Peyer's patch (tissue), 4 donors: ENCODE measurements at regions not wholly inside any gene's neighbourhood (a gene's known extent, or its start where the extent isn't known, plus 50 kb on each side); places are given as distances from the start of the nearest gene placed in this dataset.

ENCODE experiments used
- POLR2A ChIP-seq, 2 donors: fragments of 450-650 bp; IDR thresholded peaks; one replicate each; pipeline ENCODE4 v1.5.1; 2017; ENCODE audit warnings: antibody characterized with exemption in 2 of 2, mild to moderate bottlenecking in 2 of 2, moderate library complexity in 2 of 2
- TF ChIP-seq, protein P1 (sequence below), 6 experiments: fragments of 450-650 bp in 4 of 6; fragments of 200-600 bp in 2 of 6; sonication (generic) in 1 of 6; IDR thresholded peaks; one replicate each; pipeline ENCODE4 v1.5.1; 2017 to 2019; ENCODE audit warnings: antibody characterized with exemption in 6 of 6, mild to moderate bottlenecking in 3 of 6, moderate library complexity in 1 of 6

DNA sequence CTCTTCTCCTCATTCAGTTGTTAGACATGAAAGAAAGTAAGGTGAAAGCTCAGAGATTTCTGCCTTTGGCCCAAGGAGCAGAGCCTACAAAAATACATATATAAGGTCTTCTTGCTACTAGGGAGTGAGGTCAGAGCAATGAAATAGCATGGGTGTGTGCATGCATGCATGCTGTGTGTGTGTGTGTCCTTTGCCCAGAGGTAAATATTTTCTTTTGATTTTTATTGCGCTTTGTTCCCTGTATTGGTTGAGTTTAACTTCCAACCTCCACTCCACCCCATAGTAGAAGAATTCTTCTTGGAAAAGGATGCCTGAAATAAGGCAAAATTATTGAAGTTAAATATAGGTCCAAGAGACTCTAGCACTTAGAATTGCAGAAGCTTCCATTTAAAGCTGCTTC is 248.0 kb upstream of the PTGER4 start:
- TF ChIP-seq, protein P1, sequence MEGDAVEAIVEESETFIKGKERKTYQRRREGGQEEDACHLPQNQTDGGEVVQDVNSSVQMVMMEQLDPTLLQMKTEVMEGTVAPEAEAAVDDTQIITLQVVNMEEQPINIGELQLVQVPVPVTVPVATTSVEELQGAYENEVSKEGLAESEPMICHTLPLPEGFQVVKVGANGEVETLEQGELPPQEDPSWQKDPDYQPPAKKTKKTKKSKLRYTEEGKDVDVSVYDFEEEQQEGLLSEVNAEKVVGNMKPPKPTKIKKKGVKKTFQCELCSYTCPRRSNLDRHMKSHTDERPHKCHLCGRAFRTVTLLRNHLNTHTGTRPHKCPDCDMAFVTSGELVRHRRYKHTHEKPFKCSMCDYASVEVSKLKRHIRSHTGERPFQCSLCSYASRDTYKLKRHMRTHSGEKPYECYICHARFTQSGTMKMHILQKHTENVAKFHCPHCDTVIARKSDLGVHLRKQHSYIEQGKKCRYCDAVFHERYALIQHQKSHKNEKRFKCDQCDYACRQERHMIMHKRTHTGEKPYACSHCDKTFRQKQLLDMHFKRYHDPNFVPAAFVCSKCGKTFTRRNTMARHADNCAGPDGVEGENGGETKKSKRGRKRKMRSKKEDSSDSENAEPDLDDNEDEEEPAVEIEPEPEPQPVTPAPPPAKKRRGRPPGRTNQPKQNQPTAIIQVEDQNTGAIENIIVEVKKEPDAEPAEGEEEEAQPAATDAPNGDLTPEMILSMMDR (IDR thresholded peaks at IDR 0.05) = no peak
- TF ChIP-seq POLR2A (IDR thresholded peaks at IDR 0.05) = no peak
